ENCODE measurements at regions not wholly inside any gene's neighbourhood (a gene's known extent, or its start where the extent isn't known, plus 50 kb on each side); places are given as distances from the start of the nearest gene placed in this dataset.
"Not testable (repeated sequence)": the region's sequence is repeated elsewhere in the genome, so short reads cannot be mapped to it uniquely, and the experiment has no call there.

- no peak for TF ChIP-seq EZH2 (IDR thresholded peaks at IDR 0.05; ENCODE audit: low read depth, low read length, severe bottlenecking)
- TF ChIP-seq ZNF274 (IDR thresholded peaks at IDR 0.05; ENCODE audit: borderline replicate concordance, extremely low read depth, low read length) = no peak
- no peak for TF ChIP-seq POLR2A (IDR thresholded peaks at IDR 0.05; ENCODE audit: control extremely low read depth in 1 of 2, low read depth in 2 of 2, low read length in 2 of 2)
Observed at GRCh38 chr5:57871496-57871895, 388.9 kb upstream of the ACTBL2 start (continued).

- H2BK120ac ChIP-seq (replicated peaks; ENCODE audit: low read depth, low read length); H3K36me3 ChIP-seq (ENCODE audit: control insufficient read depth in 2 of 4, insufficient read depth in 4 of 4, low read length in 3 of 4); H3K56ac ChIP-seq (replicated peaks; ENCODE audit: insufficient read length, low read depth, low read length); H3K18ac ChIP-seq (ENCODE audit: extremely low read depth, low read length); H2BK5ac ChIP-seq (ENCODE audit: low read depth, low read length); H2BK15ac ChIP-seq (ENCODE audit: low read length); H3K14ac ChIP-seq (ENCODE audit: insufficient read length); H2AK5ac ChIP-seq (ENCODE audit: low read depth, low read length); H4K91ac ChIP-seq (replicated peaks; ENCODE audit: insufficient read length, low read length); H4K20me1 ChIP-seq (replicated peaks in 1 of 2; ENCODE audit: control insufficient read depth in 1 of 2, insufficient read depth in 2 of 2, low read length in 2 of 2); H2BK12ac ChIP-seq (ENCODE audit: low read depth, low read length); H3K27ac ChIP-seq (ENCODE audit: low read depth, low read length); H4K5ac ChIP-seq (ENCODE audit: insufficient read length, low read depth, low read length); H3K9me3 ChIP-seq (ENCODE audit: insufficient read depth in 2 of 2, low read depth in 1 of 2, low read length in 1 of 2); H3K79me1 ChIP-seq (ENCODE audit: low read depth, low read length); H3K4me1 ChIP-seq (replicated peaks in 1 of 4; ENCODE audit: control insufficient read depth in 3 of 4, insufficient read depth in 4 of 4, low read length in 3 of 4); H3K4me3 ChIP-seq (ENCODE audit: extremely low read depth in 1 of 4, insufficient read depth in 2 of 4, low read depth in 3 of 4, low read length in 4 of 4); H3K4ac ChIP-seq (replicated peaks; ENCODE audit: insufficient read length, low read depth, low read length); H2AFZ ChIP-seq (ENCODE audit: low read length); H3K9ac ChIP-seq (replicated peaks in 1 of 4; ENCODE audit: extremely low read depth in 1 of 4, low read depth in 3 of 4, low read length in 3 of 4); H4K8ac ChIP-seq (ENCODE audit: extremely low read depth, insufficient read depth, low read length); H3K4me2 ChIP-seq (ENCODE audit: insufficient read depth in 1 of 2, low read depth in 2 of 2, low read length in 2 of 2); FAIRE-seq; H3K27me3 ChIP-seq (replicated peaks in 1 of 4; ENCODE audit: control insufficient read depth in 3 of 4, extremely low read depth in 1 of 4, insufficient read depth in 3 of 4, low read length in 3 of 4); H2BK20ac ChIP-seq (ENCODE audit: low read length); H3K23me2 ChIP-seq (ENCODE audit: low read depth, low read length); H3K79me2 ChIP-seq (ENCODE audit: control insufficient read depth in 1 of 2, insufficient read depth in 2 of 2, low read length in 2 of 2); H3K23ac ChIP-seq (ENCODE audit: insufficient read length); POLR2A ChIA-PET (ENCODE audit: partially characterized antibody): not testable (repeated sequence)
- CTCF ChIA-PET (ENCODE audit: partially characterized antibody) = interaction anchor here (0.8 kb wide), 1 partner anchor 18 kb away, joined by 3 read pairs; no protein-coding TSS in a partner anchor
- WGBS, 2 experiments (ENCODE audit: extremely low coverage in 1 of 2, insufficient coverage in 1 of 2, insufficient read length in 1 of 2, insufficient replicate concordance in 2 of 2, low coverage in 1 of 2, low lambda C conversion rate in 2 of 2, missing lambda C conversion rate in 1 of 2) = 88% methylated on average over 6 of the region's 14 CpGs; no CpG with 5 or more reads in 1 of the 2 experiments
- DNase-seq (ENCODE audit: low read depth in 1 of 2, low spot score in 2 of 2) = peak in 1 of 2 experiments; percentile 57
Observed at GRCh38 chr5:57870267-57870666, 387.7 kb upstream of the ACTBL2 start.

Data from H1 (cell line).